ENCODE measurements at regions not wholly inside any gene's neighbourhood (a gene's known extent, or its start where the extent isn't known, plus 50 kb on each side); places are given as distances from the start of the nearest gene placed in this dataset.
A peak's percentile ranks its signal among the peaks of the same experiment; 100 is the strongest.

- DNase-seq: no peak
These were observed 90.4 kb upstream of the OTX2 start for GRCh38 chr14:56900726-56901125.

GRCh38 chr14:56899829-56900228 lies 89.5 kb upstream of the OTX2 start:
- DNase-seq: no peak

GRCh38 chr14:56896922-56897321 lies 86.6 kb upstream of the OTX2 start:
- DNase-seq: no peak

- no peak for DNase-seq
These were observed 86.0 kb upstream of the OTX2 start for GRCh38 chr14:56896231-56896630.

GRCh38 chr14:56895154-56895553 lies 84.9 kb upstream of the OTX2 start:
- no peak for DNase-seq

GRCh38 chr14:56894591-56894991 lies 84.3 kb upstream of the OTX2 start:
- no peak for DNase-seq

GRCh38 chr14:56892959-56893358 lies 82.7 kb upstream of the OTX2 start:
- DNase-seq: no peak

- no peak for DNase-seq
These were observed 80.9 kb upstream of the OTX2 start for GRCh38 chr14:56891226-56891625.

- no peak for DNase-seq
These were observed 79.4 kb upstream of the OTX2 start for GRCh38 chr14:56889705-56890104.

GRCh38 chr14:56888274-56888673 lies 78.0 kb upstream of the OTX2 start:
- DNase-seq: no peak

- no peak for DNase-seq
These were observed 76.9 kb upstream of the OTX2 start for GRCh38 chr14:56887216-56887615.

- DNase-seq: no peak
These were observed 76.3 kb upstream of the OTX2 start for GRCh38 chr14:56886471-56887062.

- DNase-seq: no peak
These were observed 75.5 kb upstream of the OTX2 start for GRCh38 chr14:56885825-56886224.

GRCh38 chr14:56884617-56885016 lies 74.3 kb upstream of the OTX2 start:
- no peak for DNase-seq

GRCh38 chr14:56881181-56881580 lies 70.9 kb upstream of the OTX2 start:
- DNase-seq: no peak

GRCh38 chr14:56878766-56879165 lies 68.5 kb upstream of the OTX2 start:
- no peak for DNase-seq

- DNase-seq: no peak
These were observed 64.9 kb upstream of the OTX2 start for GRCh38 chr14:56875104-56875675.

- peak; percentile 73 for DNase-seq
These were observed 64.1 kb upstream of the OTX2 start for GRCh38 chr14:56874375-56874774.

- DNase-seq: no peak
These were observed 60.1 kb upstream of the OTX2 start for GRCh38 chr14:56870336-56870735.

GRCh38 chr14:56868660-56869059 lies 58.4 kb upstream of the OTX2 start:
- no peak for DNase-seq

- DNase-seq: no peak
These were observed 52.6 kb upstream of the OTX2 start for GRCh38 chr14:56862836-56863235.

GRCh38 chr14:56860441-56860840 lies 50.2 kb upstream of the OTX2 start:
- no peak for DNase-seq

Measured in NCI-H2029 treated with DMSO at 0.1 percent for 48 hours (cell line).